ENCODE measurements at regions not wholly inside any gene's neighbourhood (a gene's known extent, or its start where the extent isn't known, plus 50 kb on each side); places are given as distances from the start of the nearest gene placed in this dataset.
"Not testable (repeated sequence)": the region's sequence is repeated elsewhere in the genome, so short reads cannot be mapped to it uniquely, and the experiment has no call there.

GRCh38 chr4:189629733-189630132 is 310.9 kb upstream of the FRG1 start:
- TF ChIP-seq CTCF (IDR thresholded peaks at IDR 0.05); TCF7L2 (IDR thresholded peaks at IDR 0.05; ENCODE audit: low read depth, low read length); POLR2AphosphoS5 (IDR thresholded peaks at IDR 0.05; ENCODE audit: low read depth, low read length); REST (IDR thresholded peaks at IDR 0.05; ENCODE audit: insufficient read depth in 1 of 2, low read depth in 2 of 2, low read length in 1 of 2); SIN3A (IDR thresholded peaks at IDR 0.05; ENCODE audit: borderline replicate concordance, insufficient read depth, low read depth, low read length): not testable (repeated sequence)
